BE2C (cell line): ENCODE measurements at regions not wholly inside any gene's neighbourhood (a gene's known extent, or its start where the extent isn't known, plus 50 kb on each side); places are given as distances from the start of the nearest gene placed in this dataset.
"Not testable (repeated sequence)": the region's sequence is repeated elsewhere in the genome, so short reads cannot be mapped to it uniquely, and the experiment has no call there.

Experiments used
- DNase-seq: peaks from one replicate; pipeline ENCODE4 v3.0.0-alpha.2; 2020
- H3K27me3 ChIP-seq: fragments of 250-450 bp; sonication (Bioruptor Pico); 2 replicates; pipeline ENCODE4 v1.5.1; 2020; ENCODE audit warnings: mild to moderate bottlenecking
- H3K36me3 ChIP-seq: fragments of 250-450 bp; sonication (Bioruptor Pico); 2 replicates; pipeline ENCODE4 v1.5.1; 2020; ENCODE audit warnings: mild to moderate bottlenecking
- H3K4me1 ChIP-seq: fragments of 250-450 bp; sonication (Bioruptor Pico); 2 replicates; pipeline ENCODE4 v1.5.1; 2020
- H3K4me3 ChIP-seq: 2 replicates; pipeline ENCODE4 v1.5.1; 2011; ENCODE audit warnings: low read depth, low read length
- H3K9me3 ChIP-seq: fragments of 250-450 bp; sonication (Bioruptor Pico); 2 replicates; pipeline ENCODE4 v1.5.1; 2020
- CTCF ChIP-seq: IDR thresholded peaks from 2 replicates; pipeline ENCODE4 v1.5.1; 2012; ENCODE audit warnings: mild to moderate bottlenecking, low read depth, low read length

GRCh38 chr2:223185638-223186037 lies 133.6 kb downstream of the KCNE4 start:
- Histone ChIP-seq H3K9me3 (no peaks in the 10 kb centered on the region), H3K4me1 (no peaks in the 10 kb centered on the region), H3K4me3 (no peak overlapping the region), H3K27me3 (no peaks in the 10 kb centered on the region), H3K36me3 (no peaks in the 10 kb centered on the region)
- TF ChIP-seq CTCF, result no peak
- no peak for DNase-seq

GRCh38 chr2:223187256-223187655 lies 135.3 kb downstream of the KCNE4 start:
- Histone ChIP-seq H3K27me3 (no peaks in the 10 kb centered on the region), H3K36me3 (no peaks in the 10 kb centered on the region), H3K4me1 (no peaks in the 10 kb centered on the region), H3K9me3 (no peaks in the 10 kb centered on the region), H3K4me3 (no peak overlapping the region)
- DNase-seq, result no peak
- TF ChIP-seq CTCF, result no peak

- DNase-seq, H3K4me1 ChIP-seq, H3K27me3 ChIP-seq, H3K36me3 ChIP-seq, H3K9me3 ChIP-seq, H3K4me3 ChIP-seq: not testable (repeated sequence)
Observed at GRCh38 chr2:223190561-223191206, 138.7 kb downstream of the KCNE4 start.

GRCh38 chr2:223196331-223196730 lies 144.3 kb downstream of the KCNE4 start:
- no peak for DNase-seq
- no peak overlapping the region for H3K4me3 ChIP-seq
- H3K27me3 ChIP-seq, result no peaks in the 10 kb centered on the region
- H3K9me3 ChIP-seq, result no peaks in the 10 kb centered on the region
- H3K4me1 ChIP-seq, result no peaks in the 10 kb centered on the region
- H3K36me3 ChIP-seq, result no peaks in the 10 kb centered on the region
- no peak for TF ChIP-seq CTCF

GRCh38 chr2:223197046-223197445 lies 145.1 kb downstream of the KCNE4 start:
- no peak overlapping the region for H3K4me3 ChIP-seq
- no peaks in the 10 kb centered on the region for H3K9me3 ChIP-seq
- DNase-seq, result no peak
- no peaks in the 10 kb centered on the region for H3K4me1 ChIP-seq
- H3K27me3 ChIP-seq, result no peaks in the 10 kb centered on the region
- no peaks in the 10 kb centered on the region for H3K36me3 ChIP-seq
- TF ChIP-seq CTCF, result no peak

- DNase-seq, result no peak
- H3K27me3 ChIP-seq, result no peaks in the 10 kb centered on the region
- no peaks in the 10 kb centered on the region for H3K36me3 ChIP-seq
- H3K9me3 ChIP-seq, result no peaks in the 10 kb centered on the region
- H3K4me3 ChIP-seq, result no peak overlapping the region
- no peak for TF ChIP-seq CTCF
- 0 out of 2 replicates have a peak, but pooled peaks cover 2% of the 10 kb centered on the region for H3K4me1 ChIP-seq
Observed at GRCh38 chr2:223199531-223200515, 147.8 kb downstream of the KCNE4 start.
